Lower leg skin (tissue), 3 donors: ENCODE measurements at regions not wholly inside any gene's neighbourhood (a gene's known extent, or its start where the extent isn't known, plus 50 kb on each side); places are given as distances from the start of the nearest gene placed in this dataset.

Experiments used
- POLR2A ChIP-seq, 2 donors: fragments of 450-650 bp; IDR thresholded peaks; one replicate each; pipeline ENCODE4 v1.6.1; 2016 to 2017; ENCODE audit warnings: antibody characterized with exemption in 2 of 2, mild to moderate bottlenecking in 1 of 2, moderate library complexity in 1 of 2
- TF ChIP-seq, protein P1 (sequence below), 3 donors: fragments of 450-650 bp; IDR thresholded peaks; one replicate each; pipeline ENCODE4 v1.5.1; 2016; ENCODE audit warnings: antibody characterized with exemption in 3 of 3, mild to moderate bottlenecking in 3 of 3, moderate library complexity in 2 of 3

DNA sequence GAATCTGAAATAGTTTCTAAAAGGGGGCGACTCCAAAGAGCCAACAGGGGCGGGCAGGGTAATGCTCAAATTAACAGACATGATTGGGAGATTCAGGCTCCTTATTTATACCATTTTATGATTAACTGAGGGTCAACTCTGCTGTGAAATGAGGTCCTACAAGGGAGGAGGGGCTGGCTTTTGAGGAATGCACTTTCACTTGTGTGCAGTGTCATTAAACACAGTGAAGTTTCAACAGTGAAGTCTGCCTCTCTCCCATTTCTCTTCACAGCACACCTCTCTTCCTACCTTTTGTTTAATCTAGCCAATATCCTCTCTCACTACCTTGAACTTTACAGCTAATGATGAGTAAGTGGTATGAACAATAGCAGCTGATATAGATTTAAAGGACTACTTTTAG is 557.3 kb upstream of the CITED2 start:
- TF ChIP-seq, protein P1, sequence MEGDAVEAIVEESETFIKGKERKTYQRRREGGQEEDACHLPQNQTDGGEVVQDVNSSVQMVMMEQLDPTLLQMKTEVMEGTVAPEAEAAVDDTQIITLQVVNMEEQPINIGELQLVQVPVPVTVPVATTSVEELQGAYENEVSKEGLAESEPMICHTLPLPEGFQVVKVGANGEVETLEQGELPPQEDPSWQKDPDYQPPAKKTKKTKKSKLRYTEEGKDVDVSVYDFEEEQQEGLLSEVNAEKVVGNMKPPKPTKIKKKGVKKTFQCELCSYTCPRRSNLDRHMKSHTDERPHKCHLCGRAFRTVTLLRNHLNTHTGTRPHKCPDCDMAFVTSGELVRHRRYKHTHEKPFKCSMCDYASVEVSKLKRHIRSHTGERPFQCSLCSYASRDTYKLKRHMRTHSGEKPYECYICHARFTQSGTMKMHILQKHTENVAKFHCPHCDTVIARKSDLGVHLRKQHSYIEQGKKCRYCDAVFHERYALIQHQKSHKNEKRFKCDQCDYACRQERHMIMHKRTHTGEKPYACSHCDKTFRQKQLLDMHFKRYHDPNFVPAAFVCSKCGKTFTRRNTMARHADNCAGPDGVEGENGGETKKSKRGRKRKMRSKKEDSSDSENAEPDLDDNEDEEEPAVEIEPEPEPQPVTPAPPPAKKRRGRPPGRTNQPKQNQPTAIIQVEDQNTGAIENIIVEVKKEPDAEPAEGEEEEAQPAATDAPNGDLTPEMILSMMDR (IDR thresholded peaks at IDR 0.05), result no peak
- TF ChIP-seq POLR2A (IDR thresholded peaks at IDR 0.05), result no peak
